Testis (tissue), 2 donors: ENCODE measurements at regions not wholly inside any gene's neighbourhood (a gene's known extent, or its start where the extent isn't known, plus 50 kb on each side); places are given as distances from the start of the nearest gene placed in this dataset.

ENCODE experiments used
- DNase-seq: peaks from one replicate; pipeline ENCODE4 v3.0.0-alpha.2; 2019
- H3K27ac ChIP-seq, 2 donors: fragments of 200-600 bp; sonication (generic); one replicate each; pipeline ENCODE4 v1.5.1; 2019
- H3K27me3 ChIP-seq: fragments of 200-600 bp; sonication (generic); one replicate; pipeline ENCODE4 v1.5.1; 2019
- H3K36me3 ChIP-seq: fragments of 200-600 bp; sonication (generic); one replicate; pipeline ENCODE4 v1.5.1; 2017; ENCODE audit warnings: low read depth; ENCODE audit errors: missing control alignments
- H3K4me1 ChIP-seq: fragments of 200-600 bp; sonication (generic); one replicate; pipeline ENCODE4 v1.5.1; 2019
- H3K4me3 ChIP-seq, 2 donors: fragments of 200-600 bp; sonication (generic); one replicate each; pipeline ENCODE4 v1.5.1; 2017 to 2019
- H3K9me3 ChIP-seq: fragments of 200-600 bp; sonication (generic); one replicate; pipeline ENCODE4 v1.5.1; 2017
- CTCF ChIP-seq, 3 experiments: fragments of 450-650 bp in 2 of 3; fragments of 200-600 bp in 1 of 3; sonication (generic) in 1 of 3; IDR thresholded peaks; one replicate each; pipeline ENCODE4 v1.5.1; 2016 to 2019; ENCODE audit warnings: antibody characterized with exemption in 3 of 3, mild to moderate bottlenecking in 2 of 3, moderate library complexity in 1 of 3
- POLR2A ChIP-seq: fragments of 450-650 bp; IDR thresholded peaks from one replicate; pipeline ENCODE4 v1.6.1; 2017; ENCODE audit warnings: antibody characterized with exemption, mild to moderate bottlenecking, moderate library complexity
- WGBS, 2 donors: methylation state at CpG; one replicate each; pipeline ENCODE4 v1.1.5; 2018; 5-methylcytosine and 5-hydroxymethylcytosine counted together
- intact Hi-C: fragments of 100-400 bp; cut with DNase I; formaldehyde crosslinking; loops from one replicate; pipeline ENCODE4 v1.15.1; 2023; ENCODE audit warnings: low total_unique reads

- WGBS, 2 donors = 71 to 87% methylated on average over 2 of the region's 2 CpGs
- no peak overlapping the region for H3K4me3 ChIP-seq
- H3K27ac ChIP-seq = no peak overlapping the region
- no peaks in the 10 kb centered on the region for H3K36me3 ChIP-seq
- no peak for DNase-seq
- TF ChIP-seq CTCF (IDR thresholded peaks at IDR 0.05) (no peak), POLR2A (no peak)
- intact Hi-C loops = no loop called here
- no peaks in the 10 kb centered on the region for H3K4me1 ChIP-seq
- H3K9me3 ChIP-seq = no peaks in the 10 kb centered on the region
- no peaks in the 10 kb centered on the region for H3K27me3 ChIP-seq
These were observed 154.3 kb downstream of the PPP1R3A start for GRCh38 chr7:113764401-113765035.

GRCh38 chr7:113763226-113763625 lies 155.6 kb downstream of the PPP1R3A start:
- no peak overlapping the region for H3K27ac ChIP-seq
- no peaks in the 10 kb centered on the region for H3K27me3 ChIP-seq
- WGBS, 2 donors = 39 to 50% methylated on average over 3 of the region's 3 CpGs
- intact Hi-C loops = no loop called here
- H3K4me3 ChIP-seq = no peak overlapping the region
- no peaks in the 10 kb centered on the region for H3K9me3 ChIP-seq
- DNase-seq = no peak
- TF ChIP-seq POLR2A (no peak), CTCF (IDR thresholded peaks at IDR 0.05) (no peak)
- H3K4me1 ChIP-seq = no peaks in the 10 kb centered on the region
- H3K36me3 ChIP-seq = no peaks in the 10 kb centered on the region

- H3K4me3 ChIP-seq = no peak overlapping the region
- 91 to 100% methylated on average over 1 of the region's 1 CpG for WGBS, 2 donors
- no peaks in the 10 kb centered on the region for H3K9me3 ChIP-seq
- H3K4me1 ChIP-seq = no peaks in the 10 kb centered on the region
- TF ChIP-seq POLR2A (no peak), CTCF (IDR thresholded peaks at IDR 0.05) (no peak)
- intact Hi-C loops = no loop called here
- no peak overlapping the region for H3K27ac ChIP-seq
- H3K27me3 ChIP-seq = no peaks in the 10 kb centered on the region
- no peaks in the 10 kb centered on the region for H3K36me3 ChIP-seq
- DNase-seq = no peak
These were observed 162.6 kb downstream of the PPP1R3A start for GRCh38 chr7:113756250-113756649.

- H3K9me3 ChIP-seq = no peaks in the 10 kb centered on the region
- intact Hi-C loops = no loop called here
- no peaks in the 10 kb centered on the region for H3K27me3 ChIP-seq
- DNase-seq = no peak
- TF ChIP-seq POLR2A = no peak
- TF ChIP-seq CTCF (IDR thresholded peaks at IDR 0.05) = no peak
- 74 to 78% methylated on average over 3 of the region's 3 CpGs for WGBS, 2 donors
- no peaks in the 10 kb centered on the region for H3K4me1 ChIP-seq
- no peak overlapping the region for H3K4me3 ChIP-seq
- no peaks in the 10 kb centered on the region for H3K36me3 ChIP-seq
- H3K27ac ChIP-seq = no peak overlapping the region
These were observed 166.1 kb downstream of the PPP1R3A start for GRCh38 chr7:113752689-113753088.

GRCh38 chr7:113752289-113752688 lies 166.5 kb downstream of the PPP1R3A start:
- H3K27ac ChIP-seq = no peak overlapping the region
- no peak for DNase-seq
- H3K4me3 ChIP-seq = no peak overlapping the region
- H3K36me3 ChIP-seq = no peaks in the 10 kb centered on the region
- 62 to 63% methylated on average over 2 of the region's 2 CpGs for WGBS, 2 donors
- TF ChIP-seq POLR2A (no peak), CTCF (IDR thresholded peaks at IDR 0.05) (no peak)
- H3K9me3 ChIP-seq = no peaks in the 10 kb centered on the region
- H3K4me1 ChIP-seq = no peaks in the 10 kb centered on the region
- intact Hi-C loops = no loop called here
- no peaks in the 10 kb centered on the region for H3K27me3 ChIP-seq
